HepG2 (cell line): ENCODE measurements at regions not wholly inside any gene's neighbourhood (a gene's known extent, or its start where the extent isn't known, plus 50 kb on each side); places are given as distances from the start of the nearest gene placed in this dataset.

ENCODE experiments used
- ATAC-seq: fragments of 200-7000 bp; cut with Tn5 transposase; 3 replicates; pipeline ENCODE4 v1.9.1; 2020; ENCODE audit warnings: mild to moderate bottlenecking, moderate library complexity
- BruUV-seq: library from RNA; stranded (reverse); fragments of 400-500 nt; replicated peaks from 2 replicates; lab custom pipeline; 2021; lab: Mats Ljungman, UMichigan
- CTCF ChIA-PET: fragments of 300-600 bp; formaldehyde crosslinking; extraction: SDS; loops from one replicate; lab custom pipeline; 2021; ENCODE audit warnings: low total read pairs, inconsistent platforms, low intra/inter-chr PET ratio; lab: Yijun Ruan, JAX
- POLR2A ChIA-PET: fragments of 350-600 bp; sonication (Branson Sonifier 250); formaldehyde crosslinking; loops from one replicate; lab custom pipeline; 2020; ENCODE audit warnings: antibody characterized with exemption, inconsistent platforms; lab: Yijun Ruan, JAX
- DNase-seq: peaks from one replicate; pipeline ENCODE4 v3.0.0-alpha.2; 2015; ENCODE audit warnings: low spot score
- FAIRE-seq: peaks from 3 replicates; lab custom pipeline; 2011; peaks lifted over from hg19 to GRCh38; lab: Jason Lieb, UNC
- H2AFZ ChIP-seq: one replicate; pipeline ENCODE4 v1.6.1; 2011; ENCODE audit warnings: low read length, inconsistent platforms
- H3K27ac ChIP-seq: fragments of 300-600 bp; 3 replicates; pipeline ENCODE4 v1.8.0; 2011; ENCODE audit warnings: mixed run types, mild to moderate bottlenecking, mixed read lengths, low read length, inconsistent platforms; ENCODE audit not compliant: insufficient read depth; ENCODE audit errors: extremely low read length
- H3K27me3 ChIP-seq, 2 experiments: fragments of 200-600 bp in 1 of 2; 2 replicates in 1 of 2; 3 replicates in 1 of 2; pipeline versions ENCODE4 v1.6.0 to v1.8.0; 2011; ENCODE audit warnings: low read length in 2 of 2, mild to moderate bottlenecking in 2 of 2, moderate library complexity in 2 of 2, inconsistent platforms in 1 of 2; ENCODE audit not compliant: insufficient read depth in 2 of 2, control insufficient read depth in 1 of 2
- H3K36me3 ChIP-seq, 2 experiments: fragments of 200-600 bp in 1 of 2; replicated peaks in 1 of 2; 2 replicates in 1 of 2; 3 replicates in 1 of 2; pipeline versions ENCODE4 v1.5.1 to v1.8.0; 2011; ENCODE audit warnings: low read length in 2 of 2, inconsistent platforms in 1 of 2; ENCODE audit not compliant: insufficient read depth in 2 of 2, control insufficient read depth in 1 of 2
- H3K4me1 ChIP-seq: 2 replicates; pipeline ENCODE4 v1.5.1; 2012; ENCODE audit warnings: low read length, inconsistent platforms; ENCODE audit not compliant: insufficient read depth
- H3K4me2 ChIP-seq: 2 replicates; pipeline ENCODE4 v1.6.0; 2011; ENCODE audit warnings: low read depth, low read length, inconsistent platforms
- H3K4me3 ChIP-seq, 3 experiments: fragments of 200-600 bp in 1 of 3; sonication (generic), shearing (Covaris generic) in 1 of 3; replicated peaks in 1 of 3; 2 replicates each; pipeline ENCODE4 v1.5.1; 2011 to 2016; ENCODE audit warnings: low read length in 3 of 3, inconsistent platforms in 2 of 3, low read depth in 2 of 3, mild to moderate bottlenecking in 2 of 3, control low read depth in 1 of 3, mixed read lengths in 1 of 3; ENCODE audit not compliant: insufficient read depth in 1 of 3
- H3K79me2 ChIP-seq: one replicate; pipeline ENCODE4 v1.6.1; 2011; ENCODE audit warnings: low read length, inconsistent platforms; ENCODE audit not compliant: insufficient read depth
- H3K9ac ChIP-seq: 2 replicates; pipeline ENCODE4 v1.6.0; 2011; ENCODE audit warnings: mild to moderate bottlenecking, low read depth, low read length, inconsistent platforms; ENCODE audit not compliant: insufficient read depth
- H3K9me3 ChIP-seq: 2 replicates; pipeline ENCODE4 v1.5.1; 2012; ENCODE audit warnings: mild to moderate bottlenecking, low read length
- H4K20me1 ChIP-seq: 2 replicates; pipeline ENCODE4 v1.6.0; 2011; ENCODE audit warnings: inconsistent platforms, mild to moderate bottlenecking, low read length, moderate library complexity; ENCODE audit not compliant: insufficient read depth
- HNRNPUL1 ChIP-seq: fragments of 200-400 bp; formaldehyde crosslinking; IDR thresholded peaks from 2 replicates; pipeline ENCODE4 v1.6.1; 2017; ENCODE audit warnings: low read depth, mild to moderate bottlenecking, low read length, moderate library complexity
- KLF13 ChIP-seq: sonication (generic); formaldehyde crosslinking; IDR thresholded peaks from 2 replicates; pipeline ENCODE4 v1.4.0; 2020; ENCODE audit warnings: mild to moderate bottlenecking, missing genetic modification reagents
- WGBS: methylation state at CpG from one replicate; pipeline ENCODE4 v1.1.6; 2017; ENCODE audit warnings: low lambda C conversion rate; 5-methylcytosine and 5-hydroxymethylcytosine counted together
- in situ Hi-C: cut with HindIII; loops from 2 replicates; pipeline ENCODE4 v1.10.0; 2017; ENCODE audit warnings: low pct_unique_long_range_greater_than_20kb; ENCODE audit not compliant: extremely low pct_ligation_motif_present
- intact Hi-C: fragments of 100-400 bp; cut with micrococcal nuclease; formaldehyde crosslinking; loops from one replicate; pipeline ENCODE4 v1.10.0; 2022; ENCODE audit not compliant: unreplicated experiment
- TF ChIP-seq, protein P1 (sequence below): sonication (generic); formaldehyde crosslinking; conservative IDR thresholded peaks from 2 replicates; pipeline ENCODE4 v1.4.0; 2020; ENCODE audit warnings: missing genetic modification reagents

DNA sequence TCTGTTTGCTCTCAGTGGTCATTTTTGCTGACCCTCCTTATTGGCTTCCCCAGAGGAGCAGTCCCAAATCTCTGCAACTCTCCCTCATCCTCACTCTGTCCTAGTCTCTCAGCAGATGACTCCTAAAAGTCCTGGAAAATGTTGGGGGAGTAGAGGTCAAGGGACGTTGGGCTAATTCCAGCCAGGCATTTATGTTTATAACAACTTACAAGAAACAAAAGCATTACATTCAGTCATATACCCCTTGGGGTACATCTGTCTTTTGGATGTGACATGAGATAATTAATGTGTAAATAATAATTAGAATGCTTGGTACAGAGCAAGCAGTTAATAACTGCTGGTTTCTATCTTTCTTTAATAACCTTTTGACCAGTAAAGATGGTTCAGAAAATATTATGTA, 176.2 kb downstream of the YTHDC2 start:
- no peak for FAIRE-seq
- no peaks in the 10 kb centered on the region for H3K36me3 ChIP-seq
- H3K9me3 ChIP-seq: no peaks in the 10 kb centered on the region
- no peak overlapping the region for H3K9ac ChIP-seq
- TF ChIP-seq, protein P1, sequence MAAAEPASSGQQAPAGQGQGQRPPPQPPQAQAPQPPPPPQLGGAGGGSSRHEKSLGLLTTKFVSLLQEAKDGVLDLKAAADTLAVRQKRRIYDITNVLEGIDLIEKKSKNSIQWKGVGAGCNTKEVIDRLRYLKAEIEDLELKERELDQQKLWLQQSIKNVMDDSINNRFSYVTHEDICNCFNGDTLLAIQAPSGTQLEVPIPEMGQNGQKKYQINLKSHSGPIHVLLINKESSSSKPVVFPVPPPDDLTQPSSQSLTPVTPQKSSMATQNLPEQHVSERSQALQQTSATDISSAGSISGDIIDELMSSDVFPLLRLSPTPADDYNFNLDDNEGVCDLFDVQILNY: no peak
- TF ChIP-seq HNRNPUL1: no peak
- no peak overlapping the region for H3K4me3 ChIP-seq
- DNase-seq: no peak
- H2AFZ ChIP-seq: no peak overlapping the region
- intact Hi-C loops: no loop called here
- no peak overlapping the region for H3K27ac ChIP-seq
- no peak for ATAC-seq
- H4K20me1 ChIP-seq: no peaks in the 10 kb centered on the region
- H3K79me2 ChIP-seq: no peaks in the 10 kb centered on the region
- 0% methylated on average over 1 of the region's 1 CpG for WGBS
- in situ Hi-C loops: no loop called here
- ChIA-PET CTCF (no interaction called here), POLR2A (no interaction called here)
- H3K4me1 ChIP-seq: no peaks in the 10 kb centered on the region
- no TSS peak for BruUV-seq
- H3K27me3 ChIP-seq: 0 out of 5 replicates have a peak, but pooled peaks cover 0 to 3% of the 10 kb centered on the region in 2 experiments
- no peak overlapping the region for H3K4me2 ChIP-seq

- BruUV-seq: no TSS peak
- no peak for DNase-seq
- Histone ChIP-seq H3K9me3 (no peaks in the 10 kb centered on the region), H2AFZ (no peak overlapping the region), H3K27ac (no peak overlapping the region), H3K4me2 (no peak overlapping the region), H4K20me1 (no peaks in the 10 kb centered on the region), H3K4me1 (no peaks in the 10 kb centered on the region), H3K36me3 (no peaks in the 10 kb centered on the region), H3K79me2 (no peaks in the 10 kb centered on the region), H3K9ac (no peak overlapping the region), H3K27me3 (0 out of 5 replicates have a peak, but pooled peaks cover 0 to 3% of the 10 kb centered on the region in 2 experiments), H3K4me3 (no peak overlapping the region)
- intact Hi-C loops (no loop called here), in situ Hi-C loops (no loop called here)
- no peak for TF ChIP-seq KLF13
- ChIA-PET POLR2A (no interaction called here), CTCF (no interaction called here)
- WGBS: 7% methylated on average over 5 of the region's 5 CpGs
- FAIRE-seq: no peak
- ATAC-seq: no peak
These were observed 179.0 kb downstream of the YTHDC2 start for GRCh38 chr5:113692466-113692865.
